Glomerular visceral epithelial cell (primary cell): ENCODE measurements at regions not wholly inside any gene's neighbourhood (a gene's known extent, or its start where the extent isn't known, plus 50 kb on each side); places are given as distances from the start of the nearest gene placed in this dataset.

Source experiments
- DNase-seq: peaks from one replicate; pipeline ENCODE4 v3.0.0-alpha.2; 2016; ENCODE audit errors: extremely low spot score

DNA sequence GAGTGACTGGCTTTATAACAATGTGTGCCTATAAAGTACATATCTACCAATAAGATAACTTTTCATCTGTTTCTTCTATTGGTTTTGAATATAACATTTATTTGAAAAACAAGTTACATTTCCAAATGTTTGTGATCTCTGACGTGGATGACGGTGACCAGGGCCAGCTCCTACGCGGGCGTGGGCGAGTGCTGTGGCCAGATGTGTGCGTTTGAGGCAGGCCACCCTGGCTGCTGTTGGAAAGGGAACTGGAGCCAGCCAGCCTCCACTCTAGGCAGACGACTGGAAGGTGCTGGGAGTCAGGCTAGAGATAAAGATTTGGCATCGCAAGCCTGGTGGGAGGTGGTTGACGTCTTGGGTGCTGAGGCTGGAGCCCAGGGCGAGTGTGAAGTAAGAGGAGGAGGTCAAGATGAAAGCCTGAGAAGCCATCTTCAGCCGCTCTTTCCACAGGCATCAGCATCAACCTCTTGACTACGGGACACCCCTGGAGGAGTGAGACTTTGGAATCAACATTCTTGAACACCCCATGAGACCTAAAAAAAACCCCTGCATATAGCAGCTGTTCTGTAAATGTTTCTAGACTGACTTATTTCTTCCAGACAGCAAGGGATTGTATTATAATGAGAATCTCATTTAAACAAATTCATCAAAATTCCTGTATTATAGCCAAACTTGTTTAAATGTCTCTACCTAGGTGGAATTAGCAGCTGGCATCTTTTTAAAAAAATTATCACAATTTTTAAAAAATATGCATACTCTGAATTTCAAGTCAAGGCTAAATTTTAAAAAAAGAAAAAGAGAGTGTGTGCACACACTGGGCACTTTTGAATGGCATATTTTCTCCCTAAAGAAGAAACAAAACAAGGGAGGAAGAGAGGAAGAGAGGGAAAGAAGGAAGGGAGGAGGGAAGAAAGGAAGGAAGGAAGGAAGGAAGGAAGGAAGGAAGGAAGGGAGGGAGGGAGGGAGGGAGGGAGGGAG is 112.5 kb upstream of the SLC44A3 start:
- no peak for DNase-seq

DNA sequence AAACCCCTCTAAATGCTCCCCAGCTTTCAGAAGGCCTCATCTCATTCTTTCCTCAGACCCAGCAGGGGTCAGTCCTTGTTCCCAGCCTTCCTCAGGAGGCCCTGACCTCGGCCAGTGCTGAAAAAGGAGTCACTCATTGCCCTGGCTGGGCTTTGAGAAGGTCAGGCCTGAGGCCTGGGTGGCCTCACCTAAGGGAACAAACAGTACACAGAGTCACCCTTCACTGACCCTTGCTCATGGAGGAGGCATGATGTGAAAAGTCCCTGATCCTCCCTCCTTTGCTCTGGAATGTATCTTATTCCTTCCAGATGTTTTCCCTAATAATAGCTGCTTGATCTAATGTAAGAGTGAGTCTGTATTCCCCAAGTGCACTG is 117.7 kb upstream of the SLC44A3 start:
- peak; percentile 32 for DNase-seq

DNA sequence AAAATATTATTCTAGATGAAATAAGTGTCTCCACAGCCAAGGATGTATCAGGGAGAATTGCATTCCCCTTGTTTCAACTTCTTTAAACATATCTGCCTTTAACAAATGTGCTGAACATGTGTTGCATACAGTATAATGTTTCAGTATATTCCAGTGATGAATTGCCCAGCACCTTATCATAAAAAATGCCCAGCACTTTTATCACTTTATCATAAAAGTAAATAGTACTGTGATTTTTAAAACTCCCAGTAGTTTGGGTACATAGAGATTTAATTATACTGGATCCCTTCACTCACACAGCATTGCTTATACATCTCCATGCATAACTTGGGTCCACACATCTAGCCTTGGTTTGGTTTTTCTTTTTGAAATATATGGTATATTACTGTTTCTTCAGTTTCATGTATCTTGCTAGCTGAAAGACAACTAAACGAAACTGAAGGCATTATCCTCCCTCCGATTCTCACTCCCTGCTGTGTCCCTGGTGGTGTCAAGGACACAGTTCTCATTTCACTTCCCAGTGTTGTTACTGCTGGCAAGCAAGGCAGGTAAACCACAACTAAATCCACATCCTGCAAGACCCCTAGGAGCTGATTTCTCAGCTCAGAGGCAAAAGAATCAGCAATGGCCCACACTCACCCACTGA is 118.2 kb upstream of the SLC44A3 start:
- no peak for DNase-seq

DNA sequence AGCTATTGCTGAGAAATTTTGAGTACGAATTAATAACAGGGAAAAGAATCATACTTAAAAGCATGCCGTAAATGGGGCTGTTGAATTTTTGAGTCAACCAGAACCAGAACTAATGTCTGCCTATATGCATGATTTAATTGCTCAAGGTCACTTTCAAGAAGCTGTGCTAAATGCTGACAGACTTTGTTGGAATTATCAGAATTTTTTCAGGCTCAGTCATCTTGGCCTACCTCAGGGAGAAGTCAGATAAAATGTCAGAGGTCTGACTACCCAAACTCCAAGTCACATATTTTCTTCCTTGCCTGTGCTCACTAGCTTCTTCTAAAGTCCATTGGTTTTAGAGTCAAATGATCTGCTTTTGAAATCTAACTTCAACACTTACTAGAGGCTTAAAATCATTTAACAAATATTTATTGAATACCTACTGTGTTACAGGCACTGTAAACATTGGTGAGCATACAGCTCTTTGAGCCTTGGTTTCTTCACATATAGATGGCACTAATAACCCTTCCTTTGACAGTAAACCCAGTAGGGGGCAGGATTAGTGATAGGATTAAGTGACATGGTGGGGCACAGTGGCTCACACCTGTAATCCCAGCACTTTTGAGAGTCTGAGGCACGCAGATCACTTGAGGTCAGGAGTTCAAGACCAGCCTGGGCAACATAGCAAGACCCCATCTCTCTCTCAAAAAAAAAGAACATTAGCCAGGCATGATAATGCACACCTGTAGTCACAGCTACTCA is 121.2 kb upstream of the SLC44A3 start:
- DNase-seq: peak; percentile 60

DNA sequence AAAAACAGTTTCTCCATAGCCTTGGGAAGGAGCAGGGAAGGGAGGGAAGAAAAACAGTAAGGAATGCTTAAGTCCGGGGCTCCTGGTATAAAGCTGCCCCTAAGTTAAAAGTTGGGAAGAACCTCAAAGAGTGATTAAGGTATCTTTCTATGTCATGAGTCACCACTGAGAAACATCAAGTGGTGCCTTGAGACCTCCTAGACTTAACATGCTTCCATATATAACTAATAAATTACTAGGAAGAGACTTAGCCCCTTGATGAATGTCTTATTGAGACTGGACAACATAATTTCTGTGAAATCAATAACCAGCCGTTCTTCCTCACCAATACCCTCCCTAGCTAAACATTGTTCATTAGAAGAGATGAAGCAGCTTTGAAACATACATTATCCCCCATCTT is 121.8 kb upstream of the SLC44A3 start:
- DNase-seq: peak; percentile 45

DNA sequence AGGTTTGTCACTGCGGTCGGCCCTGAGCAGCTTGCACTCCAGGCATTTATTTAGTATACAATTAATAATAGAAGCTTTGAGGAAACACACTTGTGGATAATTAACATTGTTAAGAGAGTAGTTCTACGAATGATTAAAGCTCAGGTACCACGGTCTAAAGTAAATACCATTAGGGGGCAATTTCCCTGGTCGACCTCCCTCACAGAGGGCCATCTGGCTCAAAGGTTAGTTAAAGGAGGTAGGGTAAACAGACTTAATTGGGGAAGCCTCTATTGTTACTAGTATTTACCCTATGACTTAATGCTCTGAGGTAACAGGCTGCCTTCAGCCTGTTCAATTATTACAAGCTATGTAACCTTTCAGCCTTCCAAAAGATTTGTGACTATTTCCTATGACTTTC is 122.3 kb upstream of the SLC44A3 start:
- DNase-seq: peak; percentile 29

DNA sequence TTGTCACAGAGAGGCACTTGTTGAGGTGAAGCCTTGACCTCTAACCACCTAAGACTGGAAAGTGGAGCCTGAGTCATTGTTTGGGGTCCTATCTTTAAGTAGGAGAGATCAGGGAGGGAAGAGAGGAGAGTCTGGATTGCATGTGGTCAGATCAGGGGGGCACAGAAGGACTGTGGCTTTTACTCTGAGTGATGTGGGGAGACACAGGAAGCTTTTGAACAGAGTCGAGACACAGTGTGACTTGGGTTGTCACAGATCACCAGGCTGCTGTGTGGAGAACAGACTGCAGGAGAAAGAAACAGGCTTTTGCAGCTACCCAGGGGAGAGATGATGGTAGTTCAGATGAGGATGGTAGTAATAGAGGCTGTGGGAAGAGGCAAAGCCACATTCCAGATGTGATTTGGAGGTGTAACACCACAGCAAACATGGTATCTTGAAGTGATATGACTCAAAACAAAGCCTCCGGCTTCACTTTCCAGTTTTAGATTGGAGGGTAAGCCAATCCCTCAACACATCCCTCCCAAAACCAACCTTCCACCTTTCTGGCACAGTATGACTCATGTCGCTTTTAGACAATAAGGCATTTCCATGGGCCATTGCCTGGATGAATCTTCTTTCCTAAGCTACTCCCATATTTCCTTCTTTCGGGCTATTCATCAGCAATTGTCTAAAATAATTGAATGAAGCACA is 125.8 kb upstream of the SLC44A3 start:
- no peak for DNase-seq

DNA sequence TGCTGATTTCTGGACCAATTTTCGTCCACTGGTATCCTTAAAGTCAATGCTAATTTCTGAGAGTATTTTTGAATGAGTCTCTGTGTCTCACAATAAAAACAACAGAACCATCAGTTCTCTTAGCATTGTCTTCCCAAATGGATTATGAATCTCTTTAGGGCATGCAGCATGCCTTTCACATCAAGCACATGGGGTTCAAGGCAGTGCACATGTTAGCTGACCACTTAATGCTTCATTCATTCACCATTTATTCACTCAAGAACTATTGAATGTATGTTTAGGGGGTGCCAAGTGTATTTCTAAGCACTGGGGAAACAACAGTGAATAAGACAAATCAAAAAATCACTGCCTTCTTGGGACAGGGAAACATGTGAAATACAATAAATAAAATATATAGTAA is 126.7 kb upstream of the SLC44A3 start:
- no peak for DNase-seq

DNA sequence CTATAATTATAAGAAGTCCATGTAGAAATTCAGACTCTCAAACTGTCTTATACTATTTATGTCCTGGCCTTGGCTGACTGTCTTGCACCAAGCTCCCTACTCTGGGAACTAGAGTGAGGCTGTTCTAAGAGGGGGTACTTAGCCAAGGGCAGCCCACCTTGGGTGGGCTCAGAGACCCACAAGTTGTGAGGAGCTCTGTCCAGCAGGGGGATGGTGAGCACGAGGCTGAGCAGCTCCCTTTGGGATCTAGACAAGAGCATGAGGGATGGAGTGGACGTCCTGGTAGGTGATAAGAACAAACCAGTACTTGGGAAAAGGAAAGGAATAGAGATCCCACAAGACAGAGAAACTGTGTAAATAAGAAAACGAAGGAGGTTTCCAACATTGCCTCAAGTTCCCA is 127.1 kb upstream of the SLC44A3 start:
- no peak for DNase-seq

DNA sequence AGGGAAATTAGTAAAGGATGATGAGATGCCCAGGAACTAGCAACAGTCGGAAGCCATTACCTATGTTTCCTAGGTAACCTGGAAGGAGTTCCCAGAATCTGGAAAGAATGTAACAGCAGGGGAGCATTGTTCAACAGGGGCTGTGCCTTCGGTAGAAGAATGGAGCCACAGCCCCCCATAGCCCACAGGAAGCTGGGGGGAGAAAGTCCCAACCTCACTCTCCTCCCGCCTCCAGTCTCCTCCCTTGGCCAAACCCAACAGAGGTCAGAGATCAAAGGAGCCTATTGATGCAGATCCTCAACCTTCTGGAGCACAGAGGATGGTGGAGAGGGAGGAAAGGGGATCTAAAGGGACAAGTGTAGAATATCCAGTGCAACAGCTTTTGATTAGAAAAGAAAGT is 131.5 kb upstream of the SLC44A3 start:
- no peak for DNase-seq

DNA sequence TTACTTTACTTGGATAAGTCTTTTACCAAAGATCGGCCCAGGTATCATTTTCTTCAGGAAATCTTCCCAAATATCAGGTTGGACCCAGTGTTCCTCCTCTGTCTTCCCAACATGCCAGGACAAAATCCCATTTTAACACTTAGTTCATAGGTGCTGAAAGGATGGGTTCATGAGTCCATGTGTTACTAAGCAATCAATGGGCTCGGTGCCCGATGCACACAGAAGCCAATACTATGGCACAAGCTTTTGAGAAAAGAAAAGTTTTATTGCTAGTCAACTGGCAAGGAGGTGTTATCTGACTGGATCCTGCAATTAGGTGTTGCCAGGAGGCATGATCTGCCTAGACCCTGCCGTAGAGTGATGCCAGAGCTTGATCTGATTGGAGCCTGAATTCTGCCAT is 133.3 kb upstream of the SLC44A3 start:
- DNase-seq: no peak

DNA sequence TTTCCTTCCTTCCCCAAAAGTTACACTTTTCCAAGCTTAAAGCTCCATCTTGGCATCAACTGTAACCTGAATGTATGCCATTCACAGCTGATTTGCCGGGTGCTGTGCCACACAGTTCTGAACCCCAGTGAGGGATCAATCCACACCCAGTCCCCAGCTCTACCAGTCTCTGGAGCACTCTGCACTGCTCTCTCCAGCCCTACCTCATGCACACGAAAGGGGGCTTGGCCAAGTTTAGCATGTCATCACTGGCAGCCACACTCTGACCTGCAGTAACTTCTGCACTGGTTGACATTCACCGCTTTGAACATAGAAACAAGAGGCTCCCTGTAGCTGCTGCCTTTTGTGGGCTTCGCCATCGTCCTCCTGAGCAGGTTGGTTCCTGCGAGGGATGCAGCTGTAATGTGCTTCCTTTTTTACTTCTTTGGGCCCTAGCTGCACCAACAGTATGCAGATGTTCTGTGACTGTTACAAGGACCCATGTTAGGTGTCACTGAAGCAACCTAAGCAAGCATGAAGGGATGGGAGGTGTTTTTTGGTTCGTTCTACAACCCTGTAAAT is 135.4 kb upstream of the SLC44A3 start:
- no peak for DNase-seq

DNA sequence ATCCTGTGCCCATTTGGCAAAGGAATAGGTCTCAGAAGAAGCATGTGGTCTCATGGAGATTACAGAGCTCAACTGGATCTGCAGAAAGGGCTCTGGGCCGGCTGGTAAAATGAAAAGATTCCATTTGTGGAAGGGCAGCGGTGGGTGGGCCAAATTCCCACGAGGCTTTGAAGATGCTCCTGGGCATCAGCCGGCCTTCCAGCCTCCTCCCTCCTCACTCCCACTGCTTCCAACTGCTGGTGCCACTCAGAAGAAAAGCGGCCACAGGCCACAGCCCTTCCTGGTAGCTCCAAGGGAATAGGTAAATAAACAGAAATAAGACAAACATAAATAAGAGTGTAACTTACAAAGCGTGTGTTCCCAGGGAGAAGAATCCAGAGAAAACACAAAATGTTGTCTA is 136.3 kb upstream of the SLC44A3 start:
- DNase-seq: no peak

DNA sequence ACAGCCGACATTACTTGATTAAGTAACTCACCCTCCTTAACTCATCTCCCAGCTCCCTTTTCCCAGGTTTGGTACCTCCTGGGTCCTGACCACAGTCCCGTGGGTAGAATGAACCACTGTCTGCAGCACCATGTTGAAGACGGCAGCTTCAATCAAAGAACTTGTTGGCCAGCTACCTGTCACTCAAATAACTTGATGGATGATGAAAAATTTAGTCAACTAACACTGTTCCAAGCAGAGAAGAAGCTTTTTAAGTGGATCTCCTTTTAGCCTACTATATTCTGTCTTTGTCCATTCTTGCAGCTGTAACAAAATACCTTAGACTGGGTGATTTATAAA is 138.4 kb upstream of the F3 start:
- DNase-seq: no peak

DNA sequence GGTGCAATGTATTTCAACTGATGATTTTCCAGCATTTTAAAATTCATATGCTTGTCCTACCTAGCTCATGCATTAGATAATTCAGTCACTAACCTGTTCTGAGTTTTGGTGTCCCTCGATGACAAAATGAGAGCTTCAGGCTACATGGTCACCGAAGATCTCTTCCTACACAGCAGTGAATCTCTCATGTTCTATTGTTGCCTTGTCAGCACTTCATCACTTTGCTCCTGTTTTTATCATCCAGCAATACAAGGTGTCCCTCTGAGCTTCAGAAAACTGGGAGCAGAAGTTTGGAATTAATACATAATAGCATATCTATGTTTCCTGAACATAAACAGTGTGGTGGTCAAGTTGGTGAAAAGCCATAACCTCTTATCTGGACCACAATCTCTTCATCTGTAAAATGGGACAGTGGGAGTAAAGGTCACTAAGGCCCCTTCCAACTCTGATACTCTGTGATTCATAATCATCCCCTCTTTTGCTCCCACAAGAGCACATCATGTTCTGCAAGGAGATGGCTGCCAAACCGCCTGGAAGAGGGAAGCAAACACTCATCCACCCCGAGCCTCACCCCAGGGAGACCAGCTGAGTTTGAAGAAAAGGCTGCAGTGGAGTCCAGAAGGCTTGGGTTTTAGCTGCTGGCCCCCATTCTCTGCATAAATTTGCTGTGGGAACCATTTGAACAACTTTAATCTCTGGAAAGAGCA is 137.9 kb upstream of the F3 start:
- DNase-seq: no peak

DNA sequence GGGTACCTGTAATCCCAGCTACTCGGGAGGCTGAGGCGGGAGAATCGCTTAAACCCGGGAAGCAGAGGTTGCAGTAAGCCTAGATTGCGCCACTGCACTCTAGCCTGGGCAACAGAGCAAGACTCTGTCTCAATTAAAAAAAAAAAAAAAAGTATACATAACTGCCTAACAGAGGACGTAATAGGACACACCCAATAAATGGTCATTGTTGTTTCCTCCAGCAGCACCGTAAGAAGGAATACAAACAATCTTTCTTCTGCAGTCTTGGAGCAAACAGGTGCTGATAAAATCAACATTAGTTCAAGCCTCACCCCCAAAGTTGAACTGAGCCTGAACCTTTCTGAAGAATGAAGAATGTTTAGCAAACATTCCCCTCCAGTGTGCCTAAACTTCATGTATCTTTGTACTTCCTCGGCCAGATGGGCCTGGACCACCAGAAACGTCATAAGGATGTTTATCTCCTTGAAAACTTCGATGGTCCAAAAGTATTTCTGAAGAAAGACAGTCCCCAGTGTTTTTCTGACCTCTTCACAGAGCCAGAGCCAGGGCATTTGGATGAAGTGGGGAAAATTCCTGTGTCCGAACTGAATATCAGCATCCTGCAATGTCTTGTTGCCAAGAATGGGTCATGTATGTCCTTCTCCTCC is 136.8 kb upstream of the F3 start:
- DNase-seq: no peak

DNA sequence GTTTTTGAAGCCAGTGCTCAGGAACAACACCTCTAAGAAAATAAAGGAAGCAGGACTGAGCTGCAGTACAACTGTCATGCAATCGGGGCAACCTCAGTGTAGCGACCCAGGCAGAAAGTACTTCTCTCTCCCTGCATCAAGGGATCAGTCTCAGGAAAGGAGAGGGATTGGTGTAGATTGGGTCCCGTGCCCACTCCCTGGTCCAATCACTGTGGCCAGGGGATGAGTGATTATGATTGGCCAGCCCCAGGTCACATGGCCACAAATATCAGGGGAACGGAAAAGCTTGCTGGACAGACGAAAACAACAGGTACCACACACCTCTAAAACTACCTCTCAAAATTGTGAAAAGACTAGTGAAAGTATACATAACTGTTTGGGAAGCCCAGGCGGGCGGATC is 136.2 kb upstream of the F3 start:
- DNase-seq: no peak

DNA sequence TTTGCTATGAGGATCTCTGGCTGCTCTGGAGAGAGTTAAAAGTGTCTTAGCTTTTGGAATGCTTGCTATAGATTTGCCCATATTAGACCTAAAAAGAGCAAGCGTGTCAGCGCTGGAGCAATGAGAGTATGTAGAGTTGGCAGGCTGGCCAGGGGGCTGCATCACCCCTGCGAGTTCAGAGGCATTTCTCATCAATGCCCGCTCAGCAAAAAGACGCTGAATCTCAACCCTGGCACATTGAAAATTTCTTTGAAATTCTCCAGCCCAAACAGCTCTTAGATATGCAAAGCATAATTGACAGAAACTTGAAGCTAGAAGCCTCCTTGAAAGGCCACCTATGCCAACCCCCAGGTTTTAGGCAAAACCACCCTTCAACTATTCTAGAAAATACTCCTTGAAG is 135.5 kb upstream of the F3 start:
- no peak for DNase-seq

DNA sequence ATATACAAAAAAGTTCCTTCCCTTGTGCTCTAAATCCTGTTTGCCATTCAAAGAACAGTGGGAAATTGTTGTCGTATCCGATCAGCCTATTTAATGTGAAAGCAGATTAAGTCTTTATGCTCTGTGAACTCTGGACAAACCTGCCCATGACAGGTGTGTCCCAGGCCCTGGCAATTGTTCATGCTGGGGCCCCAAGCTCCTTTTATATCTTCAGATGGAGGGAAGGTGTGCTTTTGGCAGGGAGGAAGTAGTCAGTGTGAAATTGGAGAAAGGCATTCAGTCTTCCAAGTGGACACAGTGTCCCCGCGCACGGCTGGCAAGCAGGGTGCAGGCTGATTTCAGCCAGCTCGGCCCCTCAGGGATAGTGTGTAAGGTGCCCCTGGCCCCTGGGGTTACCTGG is 135.1 kb upstream of the F3 start:
- DNase-seq: no peak

DNA sequence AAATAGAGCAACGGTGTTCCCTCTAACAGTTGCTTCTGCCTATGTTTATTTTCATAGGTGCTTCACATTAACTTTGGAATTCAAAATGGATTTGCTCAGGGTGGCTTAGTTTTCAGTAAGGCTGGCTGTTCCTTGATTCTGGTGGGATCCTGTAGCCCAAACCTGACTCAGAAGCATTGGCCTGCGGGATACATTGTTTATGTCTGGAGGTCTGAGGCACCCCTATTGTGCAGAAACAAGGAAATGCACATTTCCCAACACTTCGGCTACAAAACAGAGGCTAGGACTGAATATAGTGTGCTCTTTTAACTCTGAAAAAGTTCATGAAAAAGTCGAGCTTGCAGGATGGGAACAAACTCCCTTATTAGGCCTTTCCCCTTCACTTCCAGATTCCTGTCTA is 133.8 kb upstream of the F3 start:
- no peak for DNase-seq

DNA sequence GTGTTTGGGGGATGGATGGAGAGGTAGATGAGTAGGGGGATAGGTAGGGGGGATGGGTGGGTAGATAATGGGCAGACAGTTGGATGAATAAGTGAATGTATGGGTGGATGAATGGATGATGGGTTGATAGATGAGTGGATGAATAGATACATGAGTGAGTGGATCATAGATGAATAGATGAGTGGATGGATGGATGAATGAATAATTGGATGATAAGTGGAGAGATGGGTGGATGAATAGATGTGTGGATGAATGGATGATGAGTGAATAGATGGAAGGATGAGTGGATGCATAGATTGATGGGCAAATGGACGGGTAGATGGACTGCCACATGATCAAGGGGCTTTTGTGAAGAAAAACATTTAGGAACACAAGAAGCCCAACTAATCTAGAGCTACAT is 133.3 kb upstream of the F3 start:
- no peak for DNase-seq
